ENCODE measurements at regions not wholly inside any gene's neighbourhood (a gene's known extent, or its start where the extent isn't known, plus 50 kb on each side); places are given as distances from the start of the nearest gene placed in this dataset.

DNA sequence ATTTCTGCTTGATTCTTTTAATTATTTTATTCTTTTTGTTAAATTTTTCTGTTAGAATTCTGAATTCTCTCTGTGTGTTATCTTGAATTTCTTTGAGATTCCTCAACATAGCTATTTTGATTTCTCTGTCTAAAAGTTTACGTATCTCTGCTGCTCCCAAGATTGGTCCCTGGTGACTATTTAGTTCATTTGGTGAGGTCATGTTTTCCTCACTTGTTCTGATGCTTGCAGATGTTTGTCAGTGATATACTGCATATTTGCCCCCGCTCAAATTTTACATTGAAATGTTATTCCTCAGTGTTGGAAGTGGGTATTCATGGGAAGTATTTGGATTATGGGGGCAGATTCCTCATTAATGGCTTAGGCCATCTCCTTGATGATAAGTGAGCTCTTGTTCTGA, 105.3 kb downstream of the PRDM9 start:
- 63% methylated on average over 2 of the region's 2 CpGs for WGBS
- H3K27ac ChIP-seq (replicated peaks in 1 of 4): no peak overlapping the region
- no peaks in the 10 kb centered on the region for H3K36me3 ChIP-seq
- H3K4me1 ChIP-seq: no peaks in the 10 kb centered on the region
- intact Hi-C loops (cut with DNase I): no loop called here
- no peak for TF ChIP-seq POLR2AphosphoS5 (IDR thresholded peaks at IDR 0.05)
- no peak for TF ChIP-seq POLR2A (IDR thresholded peaks at IDR 0.05; ENCODE audit: low read depth)
- H3K27me3 ChIP-seq: no peaks in the 10 kb centered on the region
- no peaks in the 10 kb centered on the region for H3K9me3 ChIP-seq
- DNase-seq (ENCODE audit: extremely low spot score): no peak
- H3K4me3 ChIP-seq: no peak overlapping the region

DNA sequence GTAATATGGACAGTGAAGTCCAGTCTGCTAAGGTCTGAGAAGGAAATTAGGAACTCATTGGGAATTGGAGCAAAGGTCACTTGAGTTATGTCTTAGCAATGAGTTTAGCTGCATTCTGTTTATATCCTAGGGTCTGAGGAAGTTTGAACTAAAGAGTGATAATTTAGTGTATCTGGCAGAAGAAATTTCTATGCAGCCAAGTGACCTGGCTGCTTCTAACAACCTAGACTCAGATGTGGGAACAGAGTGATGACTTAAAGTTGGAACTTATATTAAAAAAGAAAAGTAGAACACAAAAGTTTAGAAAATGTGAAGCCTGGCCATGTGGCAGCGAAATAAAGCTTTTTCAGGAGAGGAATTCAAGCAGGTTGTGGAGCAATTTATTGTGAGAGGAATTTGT, 106.2 kb downstream of the PRDM9 start:
- WGBS: 69% methylated on average over 1 of the region's 1 CpG
- DNase-seq (ENCODE audit: extremely low spot score): no peak
- intact Hi-C loops (cut with DNase I): no loop called here

DNA sequence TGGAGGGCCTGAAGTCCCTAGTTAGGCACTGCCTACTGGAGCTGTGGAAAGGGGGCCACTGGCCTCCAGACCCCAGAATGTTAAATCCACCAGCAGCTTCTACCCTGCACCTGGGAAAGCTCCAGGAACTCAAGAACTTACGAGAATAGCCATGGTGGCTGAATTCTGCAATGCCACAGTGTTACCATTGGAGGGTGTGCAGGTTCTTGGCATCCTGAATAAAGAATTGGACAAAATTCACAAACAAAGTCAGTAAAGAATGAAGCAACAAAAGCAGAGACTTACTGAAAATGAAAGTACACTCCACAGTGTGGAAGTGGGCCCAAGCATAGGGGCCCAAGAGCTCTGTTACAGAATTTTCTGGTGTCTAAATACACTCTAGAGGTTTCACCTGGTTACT, 107.0 kb downstream of the PRDM9 start:
- Histone ChIP-seq H3K4me3 (no peak overlapping the region), H3K36me3 (no peaks in the 10 kb centered on the region), H3K9me3 (no peaks in the 10 kb centered on the region), H3K27me3 (no peaks in the 10 kb centered on the region), H3K4me1 (no peaks in the 10 kb centered on the region), H3K27ac (replicated peaks in 1 of 4) (no peak overlapping the region)
- 67% methylated on average over 1 of the region's 1 CpG for WGBS
- TF ChIP-seq POLR2A (IDR thresholded peaks at IDR 0.05; ENCODE audit: low read depth) (no peak), EP300 (IDR thresholded peaks at IDR 0.05) (no peak), POLR2AphosphoS5 (IDR thresholded peaks at IDR 0.05) (no peak)
- TF ChIP-seq, protein P1, sequence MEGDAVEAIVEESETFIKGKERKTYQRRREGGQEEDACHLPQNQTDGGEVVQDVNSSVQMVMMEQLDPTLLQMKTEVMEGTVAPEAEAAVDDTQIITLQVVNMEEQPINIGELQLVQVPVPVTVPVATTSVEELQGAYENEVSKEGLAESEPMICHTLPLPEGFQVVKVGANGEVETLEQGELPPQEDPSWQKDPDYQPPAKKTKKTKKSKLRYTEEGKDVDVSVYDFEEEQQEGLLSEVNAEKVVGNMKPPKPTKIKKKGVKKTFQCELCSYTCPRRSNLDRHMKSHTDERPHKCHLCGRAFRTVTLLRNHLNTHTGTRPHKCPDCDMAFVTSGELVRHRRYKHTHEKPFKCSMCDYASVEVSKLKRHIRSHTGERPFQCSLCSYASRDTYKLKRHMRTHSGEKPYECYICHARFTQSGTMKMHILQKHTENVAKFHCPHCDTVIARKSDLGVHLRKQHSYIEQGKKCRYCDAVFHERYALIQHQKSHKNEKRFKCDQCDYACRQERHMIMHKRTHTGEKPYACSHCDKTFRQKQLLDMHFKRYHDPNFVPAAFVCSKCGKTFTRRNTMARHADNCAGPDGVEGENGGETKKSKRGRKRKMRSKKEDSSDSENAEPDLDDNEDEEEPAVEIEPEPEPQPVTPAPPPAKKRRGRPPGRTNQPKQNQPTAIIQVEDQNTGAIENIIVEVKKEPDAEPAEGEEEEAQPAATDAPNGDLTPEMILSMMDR (IDR thresholded peaks at IDR 0.05): no peak
- no peak for DNase-seq (ENCODE audit: extremely low spot score)
- intact Hi-C loops (cut with DNase I): no loop called here

More for the DNA sequence above, 106.2 kb downstream of the PRDM9 start:
- Histone ChIP-seq H3K27me3 (no peaks in the 10 kb centered on the region), H3K36me3 (no peaks in the 10 kb centered on the region), H3K4me3 (no peak overlapping the region), H3K9me3 (no peaks in the 10 kb centered on the region), H3K27ac (replicated peaks in 1 of 4) (no peak overlapping the region), H3K4me1 (no peaks in the 10 kb centered on the region)
- TF ChIP-seq, protein P1 (IDR thresholded peaks at IDR 0.05): no peak
- TF ChIP-seq EP300 (IDR thresholded peaks at IDR 0.05): no peak
- TF ChIP-seq POLR2A (IDR thresholded peaks at IDR 0.05; ENCODE audit: low read depth): no peak
- no peak for TF ChIP-seq POLR2AphosphoS5 (IDR thresholded peaks at IDR 0.05)

DNA sequence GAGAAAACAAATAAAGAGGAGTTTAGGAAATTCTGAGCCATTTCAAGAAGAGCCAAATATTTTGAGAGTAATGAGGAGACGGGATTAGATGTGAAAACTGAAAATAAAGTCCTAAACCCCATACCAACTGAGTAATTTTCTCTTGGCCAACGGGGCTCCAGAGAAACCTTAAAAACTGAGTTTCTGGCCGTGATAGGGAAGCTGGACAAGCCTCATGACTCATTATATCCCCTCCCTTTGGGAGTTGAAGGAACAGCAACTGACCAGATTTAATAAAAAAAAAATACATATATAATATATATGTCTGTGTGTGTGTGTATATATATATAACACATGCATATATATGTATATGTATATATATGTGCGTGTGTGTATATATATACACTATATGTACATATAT, 119.6 kb downstream of the PRDM9 start:
- Histone ChIP-seq H3K27me3 (no peaks in the 10 kb centered on the region), H3K9me3 (no peaks in the 10 kb centered on the region), H3K27ac (replicated peaks in 1 of 4) (no peak overlapping the region), H3K4me1 (no peaks in the 10 kb centered on the region), H3K4me3 (no peak overlapping the region), H3K36me3 (no peaks in the 10 kb centered on the region)
- 70% methylated on average over 4 of the region's 4 CpGs for WGBS
- intact Hi-C loops (cut with DNase I): no loop called here
- TF ChIP-seq POLR2AphosphoS5 (IDR thresholded peaks at IDR 0.05) (no peak), POLR2A (IDR thresholded peaks at IDR 0.05; ENCODE audit: low read depth) (no peak), EP300 (IDR thresholded peaks at IDR 0.05) (no peak)
- TF ChIP-seq, protein P1 (IDR thresholded peaks at IDR 0.05): no peak
- no peak for DNase-seq (ENCODE audit: extremely low spot score)

DNA sequence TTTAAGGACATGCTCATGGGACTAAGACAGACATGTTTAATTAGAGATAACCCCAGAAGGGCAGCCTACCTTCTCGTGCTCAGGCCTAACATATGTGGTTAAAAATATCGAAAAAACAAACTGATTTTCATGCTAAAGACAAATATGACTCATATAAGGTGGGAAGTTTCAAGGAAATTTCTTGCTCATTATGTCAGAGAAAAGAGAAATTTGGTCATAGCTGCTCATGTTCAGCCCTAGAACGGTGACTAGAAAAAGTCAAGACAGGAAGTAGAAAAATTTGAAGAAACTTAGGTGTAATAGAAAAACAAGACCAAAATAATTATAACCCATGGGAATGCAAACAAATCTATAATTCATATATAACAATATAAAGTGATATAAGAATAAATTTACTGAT, 120.6 kb downstream of the PRDM9 start:
- no peak overlapping the region for H3K4me3 ChIP-seq
- H3K27ac ChIP-seq (replicated peaks in 1 of 4): no peak overlapping the region
- no peaks in the 10 kb centered on the region for H3K4me1 ChIP-seq
- no peaks in the 10 kb centered on the region for H3K9me3 ChIP-seq
- no peak for DNase-seq (ENCODE audit: extremely low spot score)
- no peaks in the 10 kb centered on the region for H3K27me3 ChIP-seq
- no peaks in the 10 kb centered on the region for H3K36me3 ChIP-seq
- intact Hi-C loops (cut with DNase I): no loop called here
- TF ChIP-seq POLR2AphosphoS5 (IDR thresholded peaks at IDR 0.05): no peak
- TF ChIP-seq POLR2A (IDR thresholded peaks at IDR 0.05; ENCODE audit: low read depth): no peak
- TF ChIP-seq, protein P1 (IDR thresholded peaks at IDR 0.05): no peak
- TF ChIP-seq EP300 (IDR thresholded peaks at IDR 0.05): no peak
- WGBS: 78% methylated on average over 3 of the region's 3 CpGs

Measured in esophagus muscularis mucosa (tissue), 4 donors.